Heart right ventricle (tissue), 16 donors: ENCODE measurements at regions not wholly inside any gene's neighbourhood (a gene's known extent, or its start where the extent isn't known, plus 50 kb on each side); places are given as distances from the start of the nearest gene placed in this dataset.
"Not testable (repeated sequence)": the region's sequence is repeated elsewhere in the genome, so short reads cannot be mapped to it uniquely, and the experiment has no call there.

Experiments used
- ATAC-seq, 8 donors: fragments of 200-7000 bp; cut with Tn5 transposase; one replicate each; pipeline ENCODE4 v1.9.1; 2020; ENCODE audit warnings: mild to moderate bottlenecking in 8 of 8, moderate library complexity in 8 of 8, moderate number of reproducible peaks in 1 of 8
- DNase-seq, 2 donors: peaks; one replicate each; pipeline ENCODE4 v3.0.0-alpha.2; 2020
- H3K27ac ChIP-seq, 10 donors: fragments of 200-600 bp; sonication (generic) in 2 of 10; one replicate each; pipeline versions ENCODE4 v1.5.0 to v1.8.0; 2020 to 2022; ENCODE audit warnings: mild to moderate bottlenecking in 3 of 10
- H3K27me3 ChIP-seq, 7 donors: fragments of 200-600 bp; one replicate each; pipeline ENCODE4 v1.8.0; 2021 to 2022; ENCODE audit warnings: mild to moderate bottlenecking in 2 of 7
- H3K36me3 ChIP-seq, 9 donors: fragments of 200-600 bp; sonication (generic) in 1 of 9; one replicate each; pipeline versions ENCODE4 v1.5.0 to v1.8.0; 2020 to 2022; ENCODE audit warnings: mild to moderate bottlenecking in 2 of 9
- H3K4me1 ChIP-seq, 9 donors: fragments of 200-600 bp; sonication (generic) in 1 of 9; one replicate each; pipeline versions ENCODE4 v1.5.0 to v1.8.0; 2020 to 2022; ENCODE audit warnings: mild to moderate bottlenecking in 4 of 9
- H3K4me3 ChIP-seq, 10 donors: fragments of 200-600 bp; sonication (generic) in 2 of 10; one replicate each; pipeline versions ENCODE4 v1.5.0 to v1.8.0; 2020 to 2022; ENCODE audit warnings: mild to moderate bottlenecking in 7 of 10, moderate library complexity in 2 of 10
- H3K9me3 ChIP-seq, 11 donors: fragments of 200-600 bp in 10 of 11; sonication (generic) in 2 of 11; one replicate each; pipeline versions ENCODE4 v1.5.0 to v1.8.0; 2013 to 2022; ENCODE audit warnings: mild to moderate bottlenecking in 2 of 11, control low read depth in 1 of 11, moderate library complexity in 1 of 11
- WGBS, 2 donors: extraction: QIAGEN DNeasy Blood & Tissue Kit; methylation state at CpG; one replicate each; pipeline ENCODE4 v1.1.7; 2013; ENCODE audit warnings: inconsistent platforms in 1 of 2; 5-methylcytosine and 5-hydroxymethylcytosine counted together
- intact Hi-C, 10 donors: fragments of 100-400 bp; cut with DNase I; formaldehyde crosslinking; loops; one replicate each; pipeline versions ENCODE4 v1.11.1 to v1.14.2; 2022
- TF ChIP-seq, protein P1 (sequence below), 9 donors: fragments of 200-600 bp; sonication (generic) in 2 of 9; IDR thresholded peaks; one replicate each; pipeline versions ENCODE4 v1.5.0 to v1.8.0; 2021 to 2022; ENCODE audit warnings: antibody characterized with exemption in 9 of 9, mild to moderate bottlenecking in 5 of 9, moderate library complexity in 1 of 9
- donor health status: Arrhythmogenic right ventricular cardiomyopathy.
- donor health status: ischemic (EF 13 %, LVEDD 7.1; RV severe dilation, severe dysfunction).
- donor health status: healthy with polysubstance abuse.
- donor health status: DM: no; HTN: yes; CAD: no.
- donor health status: DM: no; HTN: no; CAD: no.
- donor health status: ischemic (EF 25% LVEDD 6.9; RV normal size, moderate dysfunction).
- donor health status: ischemic (EF 25% LVEDD 5.7; RV mildly dilated, moderate dysfunction).
- donor health status: healthy.
- donor health status: DM: yes; HTN: yes; CAD: no.
- donor health status: Ischemic cardiomyopathy.
- donor health status: ischemic (EF 35%, LVEDD 5.7; RV mildly dilated, moderate dysfunction).
- donor health status: nonischemic (EF 11% LVEDD 7.7; RV severe dilation, severe dysfunction).
- donor health status: DM: yes; HTN: yes; CAD: no.
- donor health status: PGD.
- donor health status: ischemic (EF 29% LVEDD 5.4; RV normal size, mild dysfunction).
- donor health status: nonischemic (EF 23%, LVEDD 6.1; RV moderate dilation, normal function).

DNA sequence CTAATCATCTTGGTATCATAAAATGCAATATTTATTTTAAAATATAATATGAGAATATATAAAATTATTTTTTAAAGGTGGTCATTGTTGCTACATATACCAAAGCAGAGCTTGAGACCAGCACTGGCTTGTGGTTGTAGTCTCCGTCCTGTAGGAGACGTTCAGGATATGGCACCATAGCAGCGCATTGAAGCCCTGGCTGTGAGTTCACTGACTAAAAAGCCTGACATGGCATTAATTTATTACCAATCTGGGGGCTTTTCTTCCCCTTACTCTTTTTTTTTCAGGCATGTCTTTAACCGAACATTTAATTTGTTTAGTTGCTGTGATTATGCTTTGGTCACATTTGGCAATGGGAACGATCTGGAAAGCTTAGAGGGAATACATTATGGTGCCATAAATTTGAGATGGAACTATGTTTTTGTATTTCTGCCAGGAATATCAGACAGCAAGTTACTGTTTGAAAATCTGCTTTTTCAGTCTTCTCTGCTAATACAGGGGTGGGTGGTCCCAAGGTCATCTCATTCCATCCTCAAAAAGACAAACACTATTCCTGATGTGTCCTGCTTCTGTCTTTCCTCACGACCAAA, 108.5 kb downstream of the ZIC4 start:
- Histone ChIP-seq H3K27me3 (no peaks in the 10 kb centered on the region), H3K9me3 (no peaks in the 10 kb centered on the region), H3K36me3 (no peaks in the 10 kb centered on the region), H3K4me1 (peaks cover 0 to 7% (median 0%) of the 10 kb centered on the region in 9 donors), H3K27ac (no peak overlapping the region), H3K4me3 (no peak overlapping the region)
- TF ChIP-seq, protein P1, sequence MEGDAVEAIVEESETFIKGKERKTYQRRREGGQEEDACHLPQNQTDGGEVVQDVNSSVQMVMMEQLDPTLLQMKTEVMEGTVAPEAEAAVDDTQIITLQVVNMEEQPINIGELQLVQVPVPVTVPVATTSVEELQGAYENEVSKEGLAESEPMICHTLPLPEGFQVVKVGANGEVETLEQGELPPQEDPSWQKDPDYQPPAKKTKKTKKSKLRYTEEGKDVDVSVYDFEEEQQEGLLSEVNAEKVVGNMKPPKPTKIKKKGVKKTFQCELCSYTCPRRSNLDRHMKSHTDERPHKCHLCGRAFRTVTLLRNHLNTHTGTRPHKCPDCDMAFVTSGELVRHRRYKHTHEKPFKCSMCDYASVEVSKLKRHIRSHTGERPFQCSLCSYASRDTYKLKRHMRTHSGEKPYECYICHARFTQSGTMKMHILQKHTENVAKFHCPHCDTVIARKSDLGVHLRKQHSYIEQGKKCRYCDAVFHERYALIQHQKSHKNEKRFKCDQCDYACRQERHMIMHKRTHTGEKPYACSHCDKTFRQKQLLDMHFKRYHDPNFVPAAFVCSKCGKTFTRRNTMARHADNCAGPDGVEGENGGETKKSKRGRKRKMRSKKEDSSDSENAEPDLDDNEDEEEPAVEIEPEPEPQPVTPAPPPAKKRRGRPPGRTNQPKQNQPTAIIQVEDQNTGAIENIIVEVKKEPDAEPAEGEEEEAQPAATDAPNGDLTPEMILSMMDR (IDR thresholded peaks at IDR 0.05): no peak
- intact Hi-C loops: no loop called here
- ATAC-seq (no peak), DNase-seq (no peak)
- 59 to 61% methylated on average over 6 of the region's 6 CpGs for WGBS, 2 donors

DNA sequence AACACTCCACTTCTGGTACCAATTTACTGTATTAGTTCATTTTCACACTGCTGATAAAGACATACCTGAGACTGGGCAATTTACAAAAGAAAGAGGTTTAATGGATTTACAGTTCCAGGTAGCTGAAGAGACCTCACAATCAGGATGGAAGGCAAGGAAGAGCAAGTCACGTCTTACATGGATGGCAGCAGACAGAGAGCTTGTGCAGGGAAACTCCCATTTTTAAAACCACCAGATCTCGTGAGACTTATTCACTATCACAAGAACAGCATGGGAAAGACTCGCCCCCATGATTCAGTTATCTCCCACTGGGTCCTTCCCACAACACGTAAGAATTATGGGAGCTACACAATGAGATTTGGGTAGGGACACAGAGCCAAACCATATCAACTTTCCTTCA, 119.0 kb downstream of the ZIC4 start:
- H3K9me3 ChIP-seq, DNase-seq, ATAC-seq, H3K36me3 ChIP-seq, intact Hi-C loops, H3K27me3 ChIP-seq, H3K4me3 ChIP-seq, H3K27ac ChIP-seq, H3K4me1 ChIP-seq: not testable (repeated sequence)
- 78 to 80% methylated on average over 4 of the region's 4 CpGs for WGBS, 2 donors

DNA sequence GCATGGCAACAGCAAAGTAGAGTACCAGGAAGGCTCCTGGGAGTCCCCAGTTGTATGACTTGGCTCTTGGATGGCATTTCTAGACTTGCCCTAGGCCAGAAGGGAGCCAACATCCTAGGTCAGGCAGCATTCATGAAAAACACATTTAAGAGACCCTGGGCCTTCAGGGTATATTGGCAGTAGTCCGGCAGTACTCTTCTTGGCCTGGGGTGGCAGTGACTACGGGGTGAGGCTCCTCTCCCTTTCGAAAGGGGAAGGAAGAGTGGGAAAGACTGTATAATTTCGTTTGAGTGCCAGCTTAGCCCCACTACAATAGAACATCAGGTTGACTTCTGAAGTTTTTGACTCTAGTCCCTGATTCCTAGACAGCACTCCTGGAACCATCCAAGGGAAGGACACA, 136.4 kb downstream of the ZIC4 start:
- no peaks in the 10 kb centered on the region for H3K4me1 ChIP-seq
- H3K9me3 ChIP-seq: peaks cover 0 to 48% (median 11%) of the 10 kb centered on the region in 11 donors
- TF ChIP-seq, protein P1 (IDR thresholded peaks at IDR 0.05): no peak
- DNase-seq (no peak), ATAC-seq (no peak)
- no peaks in the 10 kb centered on the region for H3K27me3 ChIP-seq
- no peaks in the 10 kb centered on the region for H3K36me3 ChIP-seq
- intact Hi-C loops: no loop called here
- WGBS, 2 donors: 66% methylated on average over 4 of the region's 4 CpGs
- H3K4me3 ChIP-seq: no peak overlapping the region
- no peak overlapping the region for H3K27ac ChIP-seq

GRCh38 chr3:147267434-147267833, 138.9 kb downstream of the ZIC4 start:
- intact Hi-C loops: no loop called here
- TF ChIP-seq, protein P1 (IDR thresholded peaks at IDR 0.05): no peak
- H3K9me3 ChIP-seq: peaks cover 0 to 27% (median 4%) of the 10 kb centered on the region in 11 donors
- ATAC-seq: no peak
- 78 to 80% methylated on average over 3 of the region's 3 CpGs for WGBS, 2 donors
- H3K36me3 ChIP-seq: no peaks in the 10 kb centered on the region
- no peak overlapping the region for H3K4me3 ChIP-seq
- DNase-seq: no peak
- H3K27ac ChIP-seq: no peak overlapping the region
- H3K4me1 ChIP-seq: no peaks in the 10 kb centered on the region
- H3K27me3 ChIP-seq: no peaks in the 10 kb centered on the region

DNA sequence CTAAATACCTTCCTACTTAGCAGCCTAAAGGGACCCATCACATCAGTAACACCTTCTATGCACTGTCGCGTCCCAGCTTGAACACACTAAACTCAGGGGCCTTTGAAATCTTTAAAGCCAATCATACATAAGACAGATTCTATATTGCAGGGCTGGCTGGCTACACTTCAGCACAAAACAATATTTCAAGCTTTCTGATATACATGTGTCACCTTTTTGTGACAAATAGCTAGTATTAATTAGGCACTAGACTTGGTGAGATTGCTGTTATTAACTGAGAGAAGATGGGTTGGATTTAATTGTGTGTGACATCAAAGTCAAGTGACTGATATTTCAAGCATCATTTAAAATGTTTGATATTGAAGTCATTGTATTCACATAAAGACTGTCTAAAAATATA, 148.4 kb downstream of the ZIC4 start:
- ATAC-seq (no peak), DNase-seq (no peak)
- 78 to 83% methylated on average over 2 of the region's 2 CpGs for WGBS, 2 donors
- H3K4me3 ChIP-seq: no peak overlapping the region
- no peaks in the 10 kb centered on the region for H3K36me3 ChIP-seq
- H3K27me3 ChIP-seq: no peaks in the 10 kb centered on the region
- H3K27ac ChIP-seq: no peak overlapping the region
- H3K4me1 ChIP-seq: no peaks in the 10 kb centered on the region
- no peaks in the 10 kb centered on the region for H3K9me3 ChIP-seq
- intact Hi-C loops: no loop called here
- TF ChIP-seq, protein P1 (IDR thresholded peaks at IDR 0.05): no peak
